ENCODE measurements at regions not wholly inside any gene's neighbourhood (a gene's known extent, or its start where the extent isn't known, plus 50 kb on each side); places are given as distances from the start of the nearest gene placed in this dataset.

GRCh38 chr9:28624771-28625170, 1051.5 kb upstream of the C9orf72 start:
- Mint-ChIP-seq H3K27me3 (ENCODE audit: low read depth) (no peaks in the 10 kb centered on the region), H3K4me3 (no peak overlapping the region), H3K36me3 (ENCODE audit: low read depth) (no peaks in the 10 kb centered on the region), H3K4me1 (ENCODE audit: low read depth) (no peaks in the 10 kb centered on the region), H3K9me3 (peaks cover 8% of the 10 kb centered on the region), H3K27ac (no peak overlapping the region)
- DNase-seq (ENCODE audit: low spot score), result no peak

DNA sequence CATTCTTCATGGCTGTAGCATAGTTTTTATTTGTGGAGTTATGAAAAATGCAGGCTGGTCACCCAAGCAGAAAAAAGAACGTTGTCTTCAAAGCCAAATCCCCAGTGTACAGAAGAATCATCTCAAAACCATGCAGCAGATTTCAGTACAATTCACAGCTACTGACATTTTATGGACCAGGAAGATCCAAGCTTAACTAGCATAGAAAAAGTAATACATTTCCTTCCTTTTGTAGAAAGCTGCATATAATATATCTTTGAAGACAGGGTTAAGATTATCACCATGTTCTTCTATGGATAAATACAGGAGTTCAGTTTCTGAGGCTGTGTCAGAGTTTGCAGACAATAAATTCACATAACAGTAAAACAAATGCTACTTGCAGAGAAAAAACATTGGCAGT, 1054.8 kb upstream of the C9orf72 start:
- Mint-ChIP-seq H3K36me3 (ENCODE audit: low read depth) (no peaks in the 10 kb centered on the region), H3K27ac (no peak overlapping the region), H3K4me3 (no peak overlapping the region), H3K9me3 (peaks cover 14% of the 10 kb centered on the region), H3K4me1 (ENCODE audit: low read depth) (no peaks in the 10 kb centered on the region), H3K27me3 (ENCODE audit: low read depth) (no peaks in the 10 kb centered on the region)
- no peak for DNase-seq (ENCODE audit: low spot score)

DNA sequence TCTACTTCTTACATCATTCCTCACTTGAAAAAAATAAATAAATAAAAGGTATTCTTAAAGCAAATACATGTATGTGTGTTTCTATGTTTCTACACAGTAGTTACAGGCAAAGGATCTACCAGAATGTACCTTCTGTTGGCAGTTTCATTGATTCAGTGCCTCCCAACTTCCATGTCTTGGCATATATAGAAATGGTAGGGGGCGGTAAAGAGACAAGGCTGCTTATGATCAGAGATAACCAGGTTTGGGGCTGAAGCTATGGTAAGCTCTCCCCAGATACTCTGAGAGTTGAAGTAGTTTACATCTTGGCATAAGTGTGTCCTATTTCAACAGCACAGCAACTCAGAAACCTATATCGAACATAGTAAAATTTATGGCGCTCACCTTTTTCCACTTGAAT, 1075.4 kb upstream of the C9orf72 start:
- H3K27ac Mint-ChIP-seq, result no peak overlapping the region

GRCh38 chr9:28650327-28650726, 1077.0 kb upstream of the C9orf72 start:
- no peak for DNase-seq (ENCODE audit: low spot score)
- H3K27me3 Mint-ChIP-seq (ENCODE audit: low read depth), result no peaks in the 10 kb centered on the region
- no peak overlapping the region for H3K4me3 Mint-ChIP-seq
- no peaks in the 10 kb centered on the region for H3K36me3 Mint-ChIP-seq (ENCODE audit: low read depth)
- H3K9me3 Mint-ChIP-seq, result peaks cover 11% of the 10 kb centered on the region
- H3K4me1 Mint-ChIP-seq (ENCODE audit: low read depth), result no peaks in the 10 kb centered on the region
- H3K27ac Mint-ChIP-seq, result no peak overlapping the region

More for the DNA sequence above, 1075.4 kb upstream of the C9orf72 start:
- Mint-ChIP-seq H3K4me1 (ENCODE audit: low read depth) (no peaks in the 10 kb centered on the region), H3K36me3 (ENCODE audit: low read depth) (no peaks in the 10 kb centered on the region), H3K4me3 (no peak overlapping the region), H3K9me3 (peaks cover 18% of the 10 kb centered on the region), H3K27me3 (ENCODE audit: low read depth) (no peaks in the 10 kb centered on the region)
- DNase-seq (ENCODE audit: low spot score), result no peak

GRCh38 chr9:28651050-28651722, 1077.9 kb upstream of the C9orf72 start:
- Mint-ChIP-seq H3K36me3 (ENCODE audit: low read depth) (no peaks in the 10 kb centered on the region), H3K4me1 (ENCODE audit: low read depth) (no peaks in the 10 kb centered on the region), H3K4me3 (no peak overlapping the region), H3K27ac (no peak overlapping the region), H3K27me3 (ENCODE audit: low read depth) (no peaks in the 10 kb centered on the region), H3K9me3 (peaks cover 5% of the 10 kb centered on the region)
- no peak for DNase-seq (ENCODE audit: low spot score)

DNA sequence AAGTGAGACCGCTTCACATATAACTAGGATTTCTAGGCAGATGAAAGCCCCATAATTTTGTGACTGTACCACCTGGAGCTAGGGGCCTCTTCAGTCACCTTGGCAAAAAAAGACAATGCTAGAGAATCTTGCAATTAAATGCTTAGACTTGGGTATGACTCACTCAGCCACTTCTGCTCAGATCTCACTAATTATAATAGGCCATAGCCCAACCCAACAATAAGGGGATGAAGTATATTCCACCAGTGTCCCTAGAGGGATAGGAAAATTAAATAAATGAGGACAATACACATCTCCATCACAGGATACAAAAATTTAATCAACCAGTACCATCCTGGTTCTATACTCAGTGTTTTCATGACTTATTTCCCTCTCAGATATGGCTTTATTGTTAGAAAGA, 1079.9 kb upstream of the C9orf72 start:
- H3K27ac Mint-ChIP-seq, result no peak overlapping the region
- H3K4me1 Mint-ChIP-seq (ENCODE audit: low read depth), result no peaks in the 10 kb centered on the region
- DNase-seq (ENCODE audit: low spot score), result no peak

GRCh38 chr9:28656727-28657126, 1083.4 kb upstream of the C9orf72 start:
- Mint-ChIP-seq H3K4me1 (ENCODE audit: low read depth) (no peaks in the 10 kb centered on the region), H3K4me3 (no peak overlapping the region), H3K9me3 (peaks cover 4% of the 10 kb centered on the region), H3K36me3 (ENCODE audit: low read depth) (no peaks in the 10 kb centered on the region), H3K27me3 (ENCODE audit: low read depth) (no peaks in the 10 kb centered on the region), H3K27ac (no peak overlapping the region)
- no peak for DNase-seq (ENCODE audit: low spot score)

More for the DNA sequence above, 1079.9 kb upstream of the C9orf72 start:
- H3K27me3 Mint-ChIP-seq (ENCODE audit: low read depth), result no peaks in the 10 kb centered on the region
- H3K36me3 Mint-ChIP-seq (ENCODE audit: low read depth), result no peaks in the 10 kb centered on the region
- no peak overlapping the region for H3K4me3 Mint-ChIP-seq
- peaks cover 4% of the 10 kb centered on the region for H3K9me3 Mint-ChIP-seq

DNA sequence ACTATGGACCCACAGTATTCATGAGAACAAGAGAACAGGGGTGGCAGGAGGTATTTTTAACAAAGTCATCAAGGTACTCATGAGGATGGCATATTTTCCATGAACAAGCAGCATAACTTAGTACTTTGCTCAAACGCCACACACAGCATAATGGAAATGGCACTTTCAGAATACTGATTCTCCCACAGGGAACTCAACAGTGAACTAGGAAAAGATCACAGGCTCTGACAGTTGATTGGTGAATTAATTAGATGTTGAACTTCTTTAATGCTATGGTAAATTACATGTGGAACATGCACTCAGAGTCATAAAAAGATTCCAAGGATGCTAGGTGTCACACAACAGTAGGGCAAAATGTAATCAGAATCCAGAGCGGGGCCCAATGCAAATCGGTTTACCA, 1088.6 kb upstream of the C9orf72 start:
- no peak for DNase-seq (ENCODE audit: low spot score)
- Mint-ChIP-seq H3K27me3 (ENCODE audit: low read depth) (no peaks in the 10 kb centered on the region), H3K27ac (no peak overlapping the region), H3K9me3 (peaks cover 9% of the 10 kb centered on the region), H3K4me3 (no peak overlapping the region), H3K36me3 (ENCODE audit: low read depth) (no peaks in the 10 kb centered on the region), H3K4me1 (ENCODE audit: low read depth) (no peaks in the 10 kb centered on the region)

- no peak overlapping the region for H3K4me3 Mint-ChIP-seq
- H3K36me3 Mint-ChIP-seq (ENCODE audit: low read depth), result no peaks in the 10 kb centered on the region
- peaks cover 9% of the 10 kb centered on the region for H3K9me3 Mint-ChIP-seq
- no peak for DNase-seq (ENCODE audit: low spot score)
- H3K27ac Mint-ChIP-seq, result no peak overlapping the region
- no peaks in the 10 kb centered on the region for H3K27me3 Mint-ChIP-seq (ENCODE audit: low read depth)
- no peaks in the 10 kb centered on the region for H3K4me1 Mint-ChIP-seq (ENCODE audit: low read depth)
These were observed 1089.4 kb upstream of the C9orf72 start for GRCh38 chr9:28662675-28663074.

GRCh38 chr9:28668158-28668557, 1094.9 kb upstream of the C9orf72 start:
- H3K36me3 Mint-ChIP-seq (ENCODE audit: low read depth), result no peaks in the 10 kb centered on the region
- H3K4me3 Mint-ChIP-seq, result no peak overlapping the region
- H3K27ac Mint-ChIP-seq, result no peak overlapping the region
- no peaks in the 10 kb centered on the region for H3K4me1 Mint-ChIP-seq (ENCODE audit: low read depth)
- H3K27me3 Mint-ChIP-seq (ENCODE audit: low read depth), result no peaks in the 10 kb centered on the region
- DNase-seq (ENCODE audit: low spot score), result no peak
- peaks cover 9% of the 10 kb centered on the region for H3K9me3 Mint-ChIP-seq

GRCh38 chr9:28671000-28671399, 1097.7 kb upstream of the C9orf72 start:
- Mint-ChIP-seq H3K4me1 (ENCODE audit: low read depth) (no peaks in the 10 kb centered on the region), H3K27ac (no peak overlapping the region), H3K4me3 (no peak overlapping the region), H3K27me3 (ENCODE audit: low read depth) (no peaks in the 10 kb centered on the region), H3K36me3 (ENCODE audit: low read depth) (no peaks in the 10 kb centered on the region), H3K9me3 (peaks cover 8% of the 10 kb centered on the region)
- DNase-seq (ENCODE audit: low spot score), result no peak

- no peak overlapping the region for H3K4me3 Mint-ChIP-seq
- no peak overlapping the region for H3K27ac Mint-ChIP-seq
- H3K27me3 Mint-ChIP-seq (ENCODE audit: low read depth), result no peaks in the 10 kb centered on the region
- peaks cover 9% of the 10 kb centered on the region for H3K9me3 Mint-ChIP-seq
- H3K36me3 Mint-ChIP-seq (ENCODE audit: low read depth), result no peaks in the 10 kb centered on the region
- no peak for DNase-seq (ENCODE audit: low spot score)
- no peaks in the 10 kb centered on the region for H3K4me1 Mint-ChIP-seq (ENCODE audit: low read depth)
These were observed 1104.8 kb upstream of the C9orf72 start for GRCh38 chr9:28678097-28678496.

DNA sequence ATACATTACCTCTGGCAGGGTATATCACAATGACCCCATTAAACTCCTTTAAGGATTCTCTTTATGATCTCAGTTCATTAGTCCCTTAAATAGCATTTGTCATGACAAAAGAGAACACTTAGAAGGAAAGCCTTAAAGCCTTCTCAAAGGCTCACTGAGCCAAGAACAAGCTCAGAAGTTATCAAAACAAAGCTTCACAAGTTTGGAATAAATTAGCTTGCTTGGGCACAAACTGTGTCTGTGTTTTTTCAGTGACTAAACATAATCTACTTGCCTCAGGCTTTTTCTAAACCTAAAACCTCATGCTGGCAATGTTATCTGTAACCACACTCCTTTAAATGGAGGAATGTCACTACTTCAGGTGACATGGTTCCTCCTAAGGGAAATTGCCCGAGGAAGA, 1114.9 kb upstream of the C9orf72 start:
- Mint-ChIP-seq H3K27ac (no peak overlapping the region), H3K4me1 (ENCODE audit: low read depth) (no peaks in the 10 kb centered on the region), H3K36me3 (ENCODE audit: low read depth) (no peaks in the 10 kb centered on the region), H3K9me3 (peaks cover 23% of the 10 kb centered on the region), H3K27me3 (ENCODE audit: low read depth) (no peaks in the 10 kb centered on the region), H3K4me3 (no peak overlapping the region)
- DNase-seq (ENCODE audit: low spot score), result no peak

DNA sequence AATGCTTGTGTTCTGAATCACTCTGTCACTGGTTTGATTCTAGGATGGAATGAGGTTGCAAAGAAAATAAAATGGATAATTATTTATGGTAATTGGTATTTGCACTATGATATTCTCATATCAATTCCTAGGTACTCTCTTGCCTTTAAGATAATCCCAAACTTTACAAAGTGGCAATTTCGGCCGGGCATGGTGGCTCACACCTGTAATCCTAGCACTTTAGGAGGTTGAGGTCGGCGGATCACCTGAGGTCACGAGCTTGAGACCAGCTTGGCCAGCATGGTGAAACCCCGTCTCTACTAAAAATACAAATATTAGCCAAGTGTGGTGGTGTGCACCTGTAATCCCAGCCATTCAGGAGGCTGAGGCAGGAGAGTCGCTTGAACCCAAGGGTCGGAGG, 1118.7 kb upstream of the C9orf72 start:
- Mint-ChIP-seq H3K27ac (no peak overlapping the region), H3K4me1 (ENCODE audit: low read depth) (no peaks in the 10 kb centered on the region), H3K36me3 (ENCODE audit: low read depth) (no peaks in the 10 kb centered on the region), H3K9me3 (peaks cover 15% of the 10 kb centered on the region), H3K27me3 (ENCODE audit: low read depth) (no peaks in the 10 kb centered on the region), H3K4me3 (no peak overlapping the region)
- no peak for DNase-seq (ENCODE audit: low spot score)

GRCh38 chr9:28696960-28697359, 1123.7 kb upstream of the C9orf72 start:
- Mint-ChIP-seq H3K27ac (no peak overlapping the region), H3K4me1 (ENCODE audit: low read depth) (no peaks in the 10 kb centered on the region), H3K27me3 (ENCODE audit: low read depth) (no peaks in the 10 kb centered on the region), H3K9me3 (peaks cover 21% of the 10 kb centered on the region), H3K4me3 (no peak overlapping the region), H3K36me3 (ENCODE audit: low read depth) (no peaks in the 10 kb centered on the region)
- no peak for DNase-seq (ENCODE audit: low spot score)

Data from T-helper 2 cell treated with Interferon-gamma antibody and Interleukin-4, amounts not matched to agents 5 μg/mL and 100 μg/mL, for 36 hours (primary cell).